Common myeloid progenitor, CD34-positive (primary cell): ENCODE measurements at regions not wholly inside any gene's neighbourhood (a gene's known extent, or its start where the extent isn't known, plus 50 kb on each side); places are given as distances from the start of the nearest gene placed in this dataset.
A peak's percentile ranks its signal among the peaks of the same experiment; 100 is the strongest.

ENCODE experiments used
- CTCF ChIA-PET: fragments of 350-600 bp; sonication (Branson Sonifier 250); formaldehyde crosslinking; loops from one replicate; lab custom pipeline; 2021; ENCODE audit warnings: antibody characterized with exemption; lab: Charles Lee
- POLR2A ChIA-PET: fragments of 350-600 bp; sonication (Branson Sonifier 250); formaldehyde crosslinking; loops from one replicate; lab custom pipeline; 2021; ENCODE audit warnings: antibody characterized with exemption; lab: Charles Lee
- DNase-seq, 3 donors: peaks; one replicate each; pipeline versions ENCODE4 v3.0.0 to v3.0.0-alpha.2; 2013
- H3K27ac ChIP-seq, 2 experiments: 1 replicate in 1 of 2; 2 replicates in 1 of 2; pipeline ENCODE4 v1.7.0; 2013; ENCODE audit warnings: inconsistent platforms in 2 of 2, low read length in 2 of 2, mild to moderate bottlenecking in 2 of 2, low read depth in 1 of 2, moderate library complexity in 1 of 2; ENCODE audit not compliant: severe bottlenecking in 2 of 2, insufficient read depth in 1 of 2, poor library complexity in 1 of 2
- H3K27me3 ChIP-seq, 5 experiments: replicated peaks in 2 of 5; 1 replicate in 3 of 5; 2 replicates in 2 of 5; pipeline versions ENCODE4 v1.6.1 to v1.7.0; 2013; ENCODE audit warnings: low read length in 4 of 5, mild to moderate bottlenecking in 2 of 5, moderate library complexity in 2 of 5, inconsistent platforms in 1 of 5; ENCODE audit not compliant: insufficient read depth in 5 of 5, control insufficient read depth in 4 of 5
- H3K36me3 ChIP-seq, 4 experiments: 1 replicate in 2 of 4; 2 replicates in 2 of 4; pipeline versions ENCODE4 v1.6.1 to v1.7.0; 2013; ENCODE audit warnings: low read length in 3 of 4, control low read depth in 1 of 4, mild to moderate bottlenecking in 1 of 4; ENCODE audit not compliant: control insufficient read depth in 4 of 4, insufficient read depth in 4 of 4
- H3K4me1 ChIP-seq, 4 experiments: 1 replicate in 3 of 4; 2 replicates in 1 of 4; pipeline versions ENCODE4 v1.6.1 to v1.7.1; 2013; ENCODE audit warnings: low read length in 3 of 4, mild to moderate bottlenecking in 3 of 4, control low read depth in 1 of 4, inconsistent platforms in 1 of 4, moderate library complexity in 1 of 4; ENCODE audit not compliant: control insufficient read depth in 4 of 4, insufficient read depth in 4 of 4; ENCODE audit errors: control extremely low read depth in 1 of 4
- H3K4me3 ChIP-seq, 7 experiments: 1 replicate in 4 of 7; 2 replicates in 3 of 7; pipeline versions ENCODE4 v1.5.1 to v1.7.0; 2013; ENCODE audit warnings: mild to moderate bottlenecking in 7 of 7, low read length in 6 of 7, moderate library complexity in 6 of 7, inconsistent platforms in 2 of 7, low read depth in 2 of 7, control low read depth in 1 of 7; ENCODE audit not compliant: insufficient read depth in 4 of 7, control insufficient read depth in 1 of 7; ENCODE audit errors: extremely low read depth in 1 of 7
- H3K9me3 ChIP-seq, 5 experiments: 1 replicate in 4 of 5; 2 replicates in 1 of 5; pipeline versions ENCODE4 v1.6.1 to v1.7.1; 2013; ENCODE audit warnings: low read length in 4 of 5, mild to moderate bottlenecking in 2 of 5, inconsistent platforms in 1 of 5, low read depth in 1 of 5, moderate library complexity in 1 of 5; ENCODE audit not compliant: control insufficient read depth in 4 of 5, insufficient read depth in 2 of 5; ENCODE audit errors: control extremely low read depth in 1 of 5
- WGBS: methylation state at CpG from one replicate; pipeline ENCODE4 v1.1.5; 2013; ENCODE audit not compliant: insufficient coverage; 5-methylcytosine and 5-hydroxymethylcytosine counted together

DNA sequence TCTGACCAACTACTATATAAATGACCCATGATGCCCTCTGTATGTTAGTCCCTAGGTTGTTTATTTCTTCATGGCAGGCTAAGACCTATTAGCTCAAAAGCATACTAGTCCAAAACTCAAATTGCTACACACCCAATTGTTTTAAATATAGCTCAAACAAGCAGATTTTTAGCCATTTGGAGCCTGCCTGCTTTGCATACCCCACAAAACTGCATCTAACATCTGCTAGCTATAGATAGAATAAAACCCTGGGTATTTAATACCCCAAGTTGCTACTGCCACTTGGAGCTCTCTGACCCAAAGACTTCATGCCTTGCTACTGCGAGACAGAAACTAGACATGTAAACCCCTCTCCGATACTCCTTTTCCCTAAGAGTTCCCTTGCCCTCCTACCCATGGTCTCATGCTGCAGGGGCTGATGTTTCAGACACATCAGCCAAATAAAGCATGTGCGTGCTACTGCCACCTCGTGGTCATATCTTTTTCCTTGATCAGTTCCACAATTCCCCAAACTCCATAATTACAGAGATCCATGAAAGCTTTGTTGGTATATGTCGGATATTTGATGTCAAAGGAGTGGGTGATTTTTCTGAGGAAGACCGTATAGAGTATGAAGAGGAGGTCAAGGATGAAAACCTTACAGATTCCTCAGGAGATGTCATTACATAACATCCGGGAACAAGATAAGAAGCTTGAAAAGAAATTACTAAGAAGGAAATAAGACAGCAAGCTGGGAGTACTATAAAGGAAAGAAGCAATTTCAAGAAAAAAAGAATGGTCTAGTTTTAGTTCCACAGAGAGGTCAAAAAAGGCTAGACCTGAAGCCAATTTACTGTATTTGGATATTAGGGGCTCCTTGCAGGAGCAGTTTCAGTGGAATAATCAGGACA is 386.6 kb downstream of the SH2D4B start:
- Histone ChIP-seq H3K27ac (no peak overlapping the region), H3K4me1 (no peaks in the 10 kb centered on the region), H3K4me3 (no peak overlapping the region), H3K27me3 (no peaks in the 10 kb centered on the region), H3K36me3 (no peaks in the 10 kb centered on the region), H3K9me3 (peaks cover 0 to 4% (median 0%) of the 10 kb centered on the region in 5 experiments)
- WGBS, result 74% methylated on average over 5 of the region's 7 CpGs
- peak; percentile 19 to 54 (median 44) for DNase-seq
- CTCF ChIA-PET, result interaction anchor here (0.7 to 4.8 kb wide), 19 partner anchors 8 to 544 kb away, joined by 3 to 23 read pairs (median 4); no protein-coding TSS in a partner anchor
- POLR2A ChIA-PET, result no interaction called here

DNA sequence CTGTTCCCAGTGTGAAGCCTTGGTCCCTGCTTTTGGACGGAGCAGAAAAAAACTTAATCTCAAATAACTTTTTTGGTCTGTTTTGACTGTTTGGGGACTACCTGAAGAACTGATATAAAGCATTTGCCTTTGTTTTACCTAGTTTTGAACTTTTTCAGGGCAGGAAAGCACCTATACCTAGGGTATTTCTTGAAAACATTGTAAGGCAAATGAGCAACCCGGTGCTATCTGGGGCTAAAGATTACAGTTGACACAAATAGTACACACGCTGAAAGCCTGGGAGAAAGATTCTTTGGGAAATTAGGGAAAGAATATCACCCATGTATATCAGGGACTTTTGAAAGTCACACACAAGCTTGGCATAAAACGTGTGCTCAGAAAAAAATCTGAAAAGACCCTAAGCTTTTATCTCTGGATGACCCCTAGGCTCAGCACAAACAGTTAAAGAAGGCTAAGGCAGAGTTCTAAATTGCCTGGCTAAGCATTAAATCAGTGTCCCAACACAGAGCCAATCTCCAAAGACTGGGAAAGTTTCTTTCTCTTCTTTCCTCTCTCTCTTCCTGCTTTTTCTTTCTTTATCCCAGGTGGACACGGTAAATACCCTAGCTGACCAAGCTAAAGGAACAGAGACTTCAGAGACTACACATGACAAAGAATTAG is 389.8 kb downstream of the SH2D4B start:
- no peaks in the 10 kb centered on the region for H3K36me3 ChIP-seq
- 93% methylated on average over 4 of the region's 5 CpGs for WGBS
- ChIA-PET POLR2A (no interaction called here), CTCF (interaction anchor here (1.0 to 1.8 kb wide), 5 partner anchors 8 to 485 kb away, joined by 3 to 5 read pairs (median 4); no protein-coding TSS in a partner anchor)
- H3K9me3 ChIP-seq, result peaks cover 0 to 4% (median 0%) of the 10 kb centered on the region in 5 experiments
- no peaks in the 10 kb centered on the region for H3K27me3 ChIP-seq
- no peak for DNase-seq
- H3K27ac ChIP-seq, result no peak overlapping the region
- no peaks in the 10 kb centered on the region for H3K4me1 ChIP-seq
- no peak overlapping the region for H3K4me3 ChIP-seq

- H3K9me3 ChIP-seq, result no peaks in the 10 kb centered on the region
- no peak overlapping the region for H3K4me3 ChIP-seq
- POLR2A ChIA-PET, result no interaction called here
- CTCF ChIA-PET, result interaction anchor here (1.6 kb wide), 1 partner anchor 14 kb away, joined by 7 read pairs; no protein-coding TSS in a partner anchor
- H3K27me3 ChIP-seq, result no peaks in the 10 kb centered on the region
- no peaks in the 10 kb centered on the region for H3K36me3 ChIP-seq
- peak; percentile 22 to 79 (median 61) for DNase-seq
- H3K27ac ChIP-seq, result no peak overlapping the region
- WGBS, result 0% methylated on average over 1 of the region's 1 CpG
- H3K4me1 ChIP-seq, result peaks cover 0 to 19% (median 9%) of the 10 kb centered on the region in 4 experiments
Observed at GRCh38 chr10:80938903-80939302, 401.2 kb downstream of the SH2D4B start.

GRCh38 chr10:80945264-80945880 is 407.7 kb downstream of the SH2D4B start:
- Histone ChIP-seq H3K27me3 (peaks cover 0 to 3% (median 0%) of the 10 kb centered on the region in 5 experiments), H3K36me3 (no peaks in the 10 kb centered on the region), H3K4me3 (peak overlapping the region in 1 of 7 experiments; percentile 9), H3K27ac (no peak overlapping the region), H3K9me3 (no peaks in the 10 kb centered on the region), H3K4me1 (peaks cover 0 to 24% (median 12%) of the 10 kb centered on the region in 4 experiments)
- ChIA-PET CTCF (interaction anchor here (1.1 to 4.6 kb wide), 6 partner anchors 9 to 242 kb away, joined by 3 to 23 read pairs (median 5); no protein-coding TSS in a partner anchor), POLR2A (no interaction called here)
- no CpG with 5 or more reads among the region's 1 CpG for WGBS
- DNase-seq, result peak; percentile 10 to 32 (median 25)

DNA sequence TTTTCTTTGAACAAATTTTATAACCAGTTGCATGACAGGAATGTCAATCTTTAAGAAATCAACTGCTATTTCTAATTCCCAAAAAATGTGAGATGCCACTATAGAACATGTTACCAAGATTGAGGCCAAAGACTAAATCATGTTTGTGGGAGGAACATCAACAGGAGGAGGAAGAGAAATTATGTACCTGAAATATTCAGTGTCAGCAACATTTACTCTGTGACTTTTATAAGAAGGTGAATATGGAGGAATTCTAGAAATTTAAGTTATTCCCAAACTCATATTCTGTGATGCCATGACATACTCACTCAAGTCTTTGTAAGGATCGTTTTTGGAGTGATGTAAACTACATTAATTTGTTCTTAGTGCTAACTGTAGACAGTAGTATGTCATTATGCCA is 408.4 kb downstream of the SH2D4B start:
- Histone ChIP-seq H3K27me3 (peaks cover 0 to 5% (median 0%) of the 10 kb centered on the region in 5 experiments), H3K4me3 (no peak overlapping the region), H3K9me3 (no peaks in the 10 kb centered on the region), H3K27ac (no peak overlapping the region), H3K4me1 (peaks cover 0 to 24% (median 12%) of the 10 kb centered on the region in 4 experiments), H3K36me3 (no peaks in the 10 kb centered on the region)
- DNase-seq, result no peak
- ChIA-PET POLR2A (no interaction called here), CTCF (interaction anchor here (1.1 to 4.6 kb wide), 4 partner anchors 22 to 243 kb away, joined by 3 to 23 read pairs (median 6); no protein-coding TSS in a partner anchor)
- no CpG with 5 or more reads among the region's 1 CpG for WGBS

DNA sequence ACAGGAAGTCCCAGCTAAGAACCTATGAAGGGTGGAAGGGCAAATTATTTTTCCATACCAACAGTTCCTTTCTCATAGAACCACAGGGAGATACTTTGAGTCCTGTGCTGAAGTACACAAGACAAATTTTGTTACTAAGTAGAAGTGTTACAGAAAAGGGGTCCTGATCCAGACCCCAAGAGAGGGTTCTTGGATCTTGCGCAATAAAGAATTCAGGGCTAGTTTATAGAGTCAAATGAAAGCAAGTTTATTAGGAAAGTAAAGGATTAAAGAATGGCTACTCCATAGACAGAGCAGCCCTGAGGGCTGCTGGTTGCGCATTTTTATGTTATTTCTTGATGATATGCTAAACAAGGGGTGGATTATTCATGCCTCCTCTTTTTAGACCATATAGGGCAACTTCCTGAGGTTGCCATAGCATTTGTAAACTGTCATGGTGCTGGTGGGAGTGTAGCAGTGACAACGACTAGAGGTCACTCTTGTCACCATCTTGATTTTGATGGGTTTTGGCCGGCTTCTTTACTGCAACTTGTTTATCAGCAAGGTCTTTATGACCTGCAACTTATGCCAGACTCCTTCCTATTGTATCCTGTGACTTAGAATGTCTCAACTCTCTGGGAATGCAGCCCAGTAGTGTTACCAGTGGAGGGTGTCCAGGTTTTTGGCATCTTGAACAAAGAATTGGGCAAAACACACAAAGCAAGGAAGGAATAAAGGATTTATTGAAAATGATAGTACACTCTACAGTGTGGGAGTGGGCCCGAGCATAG is 409.4 kb downstream of the SH2D4B start:
- POLR2A ChIA-PET, result no interaction called here
- peaks cover 0 to 4% (median 0%) of the 10 kb centered on the region in 5 experiments for H3K9me3 ChIP-seq
- DNase-seq, result no peak
- no peaks in the 10 kb centered on the region for H3K36me3 ChIP-seq
- peaks cover 0 to 24% (median 11%) of the 10 kb centered on the region in 4 experiments for H3K4me1 ChIP-seq
- no peak overlapping the region for H3K4me3 ChIP-seq
- H3K27me3 ChIP-seq, result peaks cover 0 to 5% (median 0%) of the 10 kb centered on the region in 5 experiments
- 93% methylated on average over 4 of the region's 5 CpGs for WGBS
- no peak overlapping the region for H3K27ac ChIP-seq
- CTCF ChIA-PET, result interaction anchor here (1.0 kb wide), 1 partner anchor 20 kb away, joined by 3 read pairs; no protein-coding TSS in a partner anchor
